Umbilical cord (tissue), 1 donor: ENCODE measurements at regions not wholly inside any gene's neighbourhood (a gene's known extent, or its start where the extent isn't known, plus 50 kb on each side); places are given as distances from the start of the nearest gene placed in this dataset.

Experiments used
- DNase-seq: peaks from one replicate; pipeline ENCODE4 v3.0.0-alpha.2; 2015; ENCODE audit warnings: low spot score

GRCh38 chr3:102225407-102226132 lies 209.2 kb upstream of the ZPLD1 start:
- DNase-seq: peak; percentile 80

- no peak for DNase-seq
Observed at GRCh38 chr3:102226463-102226862, 208.4 kb upstream of the ZPLD1 start.

- peak; percentile 83 for DNase-seq
Observed at GRCh38 chr3:102229062-102229655, 205.7 kb upstream of the ZPLD1 start.

GRCh38 chr3:102230057-102230456 lies 204.8 kb upstream of the ZPLD1 start:
- DNase-seq: no peak

GRCh38 chr3:102233881-102234280 lies 200.9 kb upstream of the ZPLD1 start:
- peak; percentile 19 for DNase-seq

- peak; percentile 56 for DNase-seq
Observed at GRCh38 chr3:102235679-102236078, 199.1 kb upstream of the ZPLD1 start.

GRCh38 chr3:102237181-102237580 lies 197.6 kb upstream of the ZPLD1 start:
- no peak for DNase-seq

GRCh38 chr3:102237838-102238237 lies 197.0 kb upstream of the ZPLD1 start:
- peak; percentile 78 for DNase-seq

GRCh38 chr3:102238362-102238761 lies 196.5 kb upstream of the ZPLD1 start:
- no peak for DNase-seq

GRCh38 chr3:102240720-102241119 lies 194.1 kb upstream of the ZPLD1 start:
- peak; percentile 42 for DNase-seq

- DNase-seq: no peak
Observed at GRCh38 chr3:102248981-102249705, 185.7 kb upstream of the ZPLD1 start.

GRCh38 chr3:102255736-102256135 lies 179.1 kb upstream of the ZPLD1 start:
- DNase-seq: no peak

GRCh38 chr3:102258666-102259227 lies 176.1 kb upstream of the ZPLD1 start:
- no peak for DNase-seq

GRCh38 chr3:102259663-102260062 lies 175.2 kb upstream of the ZPLD1 start:
- DNase-seq: no peak

- no peak for DNase-seq
Observed at GRCh38 chr3:102265720-102266119, 169.1 kb upstream of the ZPLD1 start.

GRCh38 chr3:102269406-102269805 lies 165.4 kb upstream of the ZPLD1 start:
- peak; percentile 15 for DNase-seq

- no peak for DNase-seq
Observed at GRCh38 chr3:102290241-102290640, 144.6 kb upstream of the ZPLD1 start.

GRCh38 chr3:102295756-102296155 lies 139.1 kb upstream of the ZPLD1 start:
- DNase-seq: no peak

- no peak for DNase-seq
Observed at GRCh38 chr3:102297072-102297658, 137.7 kb upstream of the ZPLD1 start.

- no peak for DNase-seq
Observed at GRCh38 chr3:102299125-102299877, 135.5 kb upstream of the ZPLD1 start.

- no peak for DNase-seq
Observed at GRCh38 chr3:102301155-102301880, 133.5 kb upstream of the ZPLD1 start.
